MV-4-11 (cell line): ENCODE measurements at regions not wholly inside any gene's neighbourhood (a gene's known extent, or its start where the extent isn't known, plus 50 kb on each side); places are given as distances from the start of the nearest gene placed in this dataset.
A peak's percentile ranks its signal among the peaks of the same experiment; 100 is the strongest.
"Not testable (repeated sequence)": the region's sequence is repeated elsewhere in the genome, so short reads cannot be mapped to it uniquely, and the experiment has no call there.

Experiments
- DNase-seq: peaks from one replicate; lab custom pipeline; 2025; lab: John Stamatoyannopoulos, UW

DNA sequence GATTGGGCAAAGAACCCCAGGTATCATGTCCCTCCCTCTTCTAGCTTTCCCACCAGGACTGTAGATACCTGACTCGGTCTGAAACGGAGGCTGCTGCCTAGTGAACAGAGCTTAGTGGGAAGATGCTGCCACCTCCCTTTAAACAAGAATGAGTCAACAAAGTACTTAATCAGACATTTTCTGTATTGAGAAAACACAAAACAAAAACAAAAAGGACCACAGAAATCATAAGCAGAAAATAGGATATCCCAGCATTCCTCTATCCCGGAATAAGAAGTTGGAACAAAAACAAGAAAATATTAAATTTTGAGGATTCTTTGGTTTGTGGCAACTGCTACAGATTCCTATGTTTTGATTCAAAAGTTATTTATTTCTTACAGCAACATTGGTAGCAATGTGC lies 51.7 kb upstream of the COL8A1 start:
- DNase-seq = no peak

DNA sequence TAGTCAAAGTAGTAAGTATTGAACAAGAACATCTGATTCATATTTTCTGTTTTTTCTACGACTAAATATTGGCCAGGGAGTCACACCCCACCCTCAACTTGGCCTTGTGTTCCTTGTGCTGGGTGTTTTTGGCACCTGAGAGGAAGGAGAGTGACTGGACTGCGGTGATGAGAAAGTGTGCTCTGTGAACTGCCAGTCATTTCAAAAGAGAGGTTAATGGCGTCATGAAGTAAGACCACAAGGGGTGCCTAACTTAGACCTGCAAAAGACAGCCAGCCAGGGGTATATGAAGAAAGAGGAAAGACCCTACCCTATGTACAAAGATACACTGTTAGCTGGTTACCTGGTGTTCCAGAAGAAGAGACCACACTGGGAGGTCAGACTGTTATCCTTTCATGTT lies 58.4 kb upstream of the COL8A1 start:
- no peak for DNase-seq

DNA sequence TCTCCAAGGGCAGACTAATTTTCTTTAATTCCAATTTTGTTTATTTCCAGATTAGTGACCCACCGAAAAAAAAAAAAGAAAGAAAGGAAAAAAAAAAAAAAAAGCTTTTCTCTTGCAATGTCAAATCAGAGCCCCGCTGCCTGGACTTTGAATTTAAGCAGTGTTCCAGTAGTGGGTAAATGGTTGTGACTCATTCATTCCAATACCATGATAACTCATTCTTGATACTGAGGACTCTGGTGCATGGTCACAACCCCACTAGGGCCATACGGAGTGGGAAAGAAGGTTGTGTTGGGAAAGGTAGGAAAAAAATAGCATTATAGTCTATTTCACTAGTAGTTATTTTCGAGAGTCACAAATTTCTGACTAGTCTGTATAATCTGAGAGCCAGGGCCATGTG lies 59.1 kb upstream of the COL8A1 start:
- no peak for DNase-seq

DNA sequence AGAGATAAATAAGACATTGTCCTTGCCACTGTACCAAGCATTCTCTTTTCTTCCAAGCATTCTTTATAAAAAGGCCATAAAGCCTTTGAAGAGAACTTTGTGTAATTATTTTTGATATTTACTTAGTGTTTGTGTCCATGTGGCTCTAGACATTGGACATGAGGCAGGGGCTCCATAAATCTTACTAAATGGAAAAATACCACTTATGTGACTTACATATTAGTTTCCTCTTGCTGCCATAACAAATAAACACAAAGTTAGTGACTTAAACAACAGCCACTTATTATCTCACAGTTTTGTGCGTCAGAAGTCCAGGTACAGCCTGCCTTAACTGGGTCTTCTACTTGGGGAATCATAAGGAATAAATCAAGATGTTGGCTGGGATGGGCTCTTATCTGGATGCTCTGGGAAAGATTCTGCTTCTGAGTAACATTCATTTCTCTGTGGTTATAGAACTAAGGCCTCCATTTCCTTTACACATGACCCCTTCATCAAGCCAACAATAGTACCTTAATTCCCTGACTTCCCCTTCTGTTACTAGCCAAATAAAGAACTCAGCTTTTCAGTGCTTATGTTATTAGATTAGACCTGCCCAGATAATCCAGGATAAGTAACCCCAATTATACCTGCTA lies 59.9 kb upstream of the COL8A1 start:
- no peak for DNase-seq

DNA sequence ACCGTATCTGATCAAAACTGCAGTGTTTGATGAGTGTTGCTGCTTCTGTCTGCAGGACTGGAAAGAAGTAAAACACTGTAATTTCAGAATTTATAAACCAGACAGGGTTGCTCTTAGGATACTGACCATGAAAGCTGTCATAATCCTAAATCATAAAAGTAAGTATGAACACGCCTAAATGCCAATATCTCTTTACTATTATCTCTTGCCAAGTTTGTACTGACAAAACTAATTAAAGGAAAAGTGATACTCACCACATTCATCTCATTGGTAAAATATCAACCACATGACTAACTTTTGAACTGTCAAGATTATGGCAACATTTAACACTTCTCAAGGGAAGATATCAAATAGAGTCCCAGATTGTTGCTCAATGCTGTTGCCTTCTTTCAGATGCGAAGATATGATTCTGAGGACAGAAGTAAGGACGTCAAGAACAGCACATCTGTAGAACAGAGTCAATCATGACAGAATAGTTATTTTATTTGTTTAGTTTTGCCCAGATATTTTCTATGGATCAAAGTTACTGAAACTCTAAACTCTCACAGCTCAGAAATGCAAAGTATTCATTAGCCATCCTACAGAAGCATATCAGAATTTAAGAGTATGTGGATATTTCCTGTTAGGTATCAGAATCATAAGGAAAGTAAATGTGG lies 61.4 kb upstream of the COL8A1 start:
- DNase-seq = no peak

DNA sequence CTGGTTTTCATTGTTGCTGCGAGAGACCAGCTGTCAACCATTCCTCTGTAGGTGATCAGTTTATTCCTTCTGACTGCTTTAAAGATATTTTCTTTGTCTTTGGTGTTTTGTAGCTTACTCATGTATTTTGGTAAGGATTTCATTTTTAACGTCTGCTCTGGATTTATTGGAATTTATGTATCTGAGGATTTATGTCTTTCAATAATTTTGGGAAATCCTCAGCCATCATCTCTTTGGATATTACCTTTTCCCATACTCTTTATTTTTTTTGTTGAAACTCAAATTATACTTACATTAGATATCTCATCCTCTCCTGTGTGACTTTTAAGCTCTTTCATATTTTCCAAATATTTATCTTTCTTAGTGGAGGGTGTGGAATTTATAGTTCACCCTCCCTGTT lies 62.7 kb upstream of the COL8A1 start:
- DNase-seq = no peak

DNA sequence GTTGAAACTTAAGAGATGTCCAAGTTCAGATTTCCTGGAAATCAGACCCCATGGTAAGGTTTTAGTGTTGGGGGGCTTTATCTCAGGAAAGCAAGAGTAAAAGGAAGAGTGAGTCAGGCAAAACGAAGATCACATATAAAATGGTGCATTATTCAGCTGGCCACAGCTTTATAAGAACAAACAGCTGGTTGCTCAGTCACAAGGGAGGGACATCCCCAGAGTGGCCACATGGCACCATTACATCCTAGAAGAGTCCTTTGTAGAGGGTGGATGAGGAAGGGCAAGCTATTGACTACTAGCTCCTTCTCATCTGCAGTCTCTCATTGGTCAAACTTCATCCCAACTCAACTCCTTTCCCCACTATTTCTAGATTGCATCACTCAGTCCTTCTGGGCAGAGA lies 68.3 kb upstream of the COL8A1 start:
- no peak for DNase-seq

DNA sequence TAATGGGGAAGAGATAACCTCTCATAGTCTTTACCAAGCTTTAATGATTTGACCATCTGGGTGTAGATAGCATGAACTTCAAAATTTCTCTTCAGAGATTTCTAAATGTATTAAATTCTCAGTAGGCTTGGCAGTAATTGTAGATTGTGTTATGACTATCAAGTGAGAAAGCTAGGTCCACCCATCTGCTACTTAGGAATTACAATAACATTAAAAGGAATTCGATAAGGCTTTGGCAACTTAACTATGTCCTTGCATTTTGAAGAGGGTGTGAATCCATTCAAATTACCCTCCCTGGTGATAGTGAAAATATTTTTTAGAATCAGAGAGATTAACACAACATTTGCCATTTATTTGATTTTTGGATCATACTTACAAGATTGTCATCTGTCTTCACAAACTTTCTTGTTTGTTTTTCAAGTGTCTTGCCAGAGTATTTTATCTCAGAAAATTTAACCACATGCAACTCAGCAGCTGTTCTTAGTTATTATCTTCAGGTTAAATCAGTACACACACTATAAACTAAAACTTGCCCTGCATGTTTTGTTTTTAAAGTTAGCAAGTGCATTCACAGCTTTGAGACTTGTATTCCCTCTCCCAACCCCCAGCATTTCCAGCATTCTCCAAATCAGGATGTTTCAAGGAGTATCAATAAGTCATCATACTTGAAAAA lies 69.6 kb upstream of the COL8A1 start:
- DNase-seq = no peak

DNA sequence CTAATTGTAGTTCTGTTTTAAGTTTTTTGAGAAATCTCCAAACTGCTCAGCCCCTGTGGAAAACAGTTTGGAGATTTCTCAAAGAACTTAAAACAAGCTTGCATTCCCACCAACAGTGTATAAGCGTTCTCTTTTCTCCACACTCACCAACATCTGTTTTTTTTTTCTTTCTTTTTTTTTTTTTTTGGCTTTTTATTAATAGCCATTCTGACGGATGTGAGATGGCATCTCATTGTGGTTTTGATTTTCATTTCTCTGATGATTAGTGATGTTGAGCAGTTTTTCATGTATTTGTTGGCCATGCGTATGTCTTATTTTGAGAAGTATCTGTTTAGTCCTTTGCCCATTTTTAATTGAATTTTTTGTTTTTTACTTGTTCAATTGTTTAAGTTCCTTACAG lies 73.1 kb upstream of the COL8A1 start:
- no peak for DNase-seq

DNA sequence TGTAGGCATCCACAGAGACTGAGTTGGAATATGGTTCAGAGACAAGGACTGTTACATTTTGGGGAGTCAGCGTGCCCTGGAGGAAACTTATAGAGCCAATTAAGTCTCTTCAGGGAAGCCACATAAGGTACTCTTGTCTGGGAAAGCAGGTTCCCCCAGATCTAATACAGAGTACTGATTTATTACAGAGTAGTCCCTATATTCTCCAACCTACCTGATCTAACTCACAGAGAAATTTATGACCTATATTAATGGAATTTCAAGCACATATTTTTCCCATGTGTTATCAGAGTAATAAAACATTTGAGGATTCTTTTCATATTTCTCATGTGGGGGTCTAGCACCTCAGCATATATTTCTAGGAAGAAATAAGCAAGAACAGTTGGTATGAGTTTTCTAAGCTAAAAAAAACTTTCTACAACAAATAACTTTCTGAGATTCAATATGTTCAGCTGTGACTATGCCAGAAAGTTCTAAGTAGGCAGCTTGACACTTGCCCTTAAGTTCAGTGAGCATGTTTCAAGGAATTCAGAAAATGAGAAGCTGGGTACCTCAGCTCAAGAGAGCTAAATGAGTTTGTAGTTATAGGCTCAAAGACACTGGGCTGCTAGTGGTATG lies 75.3 kb upstream of the COL8A1 start:
- no peak for DNase-seq

DNA sequence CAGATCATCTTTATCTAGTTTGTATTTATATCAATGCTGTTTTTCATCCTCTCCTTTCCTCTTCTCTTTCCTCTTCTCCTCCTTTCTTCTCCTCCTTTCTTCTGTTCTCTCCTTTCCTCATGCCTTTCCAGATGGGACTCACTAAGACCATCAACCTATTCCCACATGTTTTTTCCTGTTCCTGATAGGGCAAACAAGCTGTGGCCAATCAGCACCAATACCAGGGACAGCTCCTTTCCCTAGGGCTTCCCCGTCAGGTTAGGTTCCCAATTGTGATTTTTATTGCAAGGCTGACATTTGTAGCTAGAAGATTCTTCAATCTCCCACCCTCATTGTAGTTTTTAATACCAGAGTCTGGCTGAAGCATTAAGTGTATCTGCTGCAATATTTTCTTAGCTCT lies 76.3 kb upstream of the COL8A1 start:
- no peak for DNase-seq

DNA sequence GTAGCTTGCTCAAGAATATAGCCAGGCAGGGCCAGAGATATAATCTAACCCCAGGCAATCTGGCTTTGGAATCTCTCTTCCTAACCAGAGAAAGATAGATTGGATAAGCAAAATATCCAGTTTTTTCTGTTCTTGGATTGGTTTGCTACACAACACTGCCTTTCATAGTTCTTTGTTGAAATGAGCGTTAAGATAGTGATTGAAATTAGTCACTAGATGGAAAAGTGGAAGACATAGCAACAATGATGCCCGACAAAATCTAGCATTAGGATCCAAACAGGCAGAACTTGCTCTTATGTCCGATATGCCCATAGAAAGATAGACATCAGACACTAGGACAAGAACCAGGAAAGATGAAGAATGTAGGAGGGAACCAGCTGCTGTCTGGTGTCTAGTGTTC lies 77.3 kb upstream of the COL8A1 start:
- DNase-seq = no peak

DNA sequence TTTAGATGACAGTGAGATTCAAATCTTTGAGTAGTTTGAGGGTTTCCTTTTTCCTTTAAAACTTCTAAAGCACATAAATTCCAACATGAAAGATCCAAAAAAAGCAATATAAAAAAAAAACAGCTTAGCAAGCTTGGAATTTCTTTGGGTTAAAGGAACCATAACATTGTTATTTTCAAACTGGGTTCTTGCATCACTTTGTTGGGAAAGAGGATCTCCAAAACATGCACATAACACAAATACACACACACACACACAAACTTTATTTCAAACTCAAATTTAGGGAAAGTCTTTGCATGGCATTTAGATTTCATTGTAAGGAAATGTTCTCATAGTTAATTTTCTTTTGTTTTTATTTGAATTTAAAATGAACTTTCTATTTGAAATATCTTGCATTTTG lies 79.2 kb upstream of the COL8A1 start:
- no peak for DNase-seq

DNA sequence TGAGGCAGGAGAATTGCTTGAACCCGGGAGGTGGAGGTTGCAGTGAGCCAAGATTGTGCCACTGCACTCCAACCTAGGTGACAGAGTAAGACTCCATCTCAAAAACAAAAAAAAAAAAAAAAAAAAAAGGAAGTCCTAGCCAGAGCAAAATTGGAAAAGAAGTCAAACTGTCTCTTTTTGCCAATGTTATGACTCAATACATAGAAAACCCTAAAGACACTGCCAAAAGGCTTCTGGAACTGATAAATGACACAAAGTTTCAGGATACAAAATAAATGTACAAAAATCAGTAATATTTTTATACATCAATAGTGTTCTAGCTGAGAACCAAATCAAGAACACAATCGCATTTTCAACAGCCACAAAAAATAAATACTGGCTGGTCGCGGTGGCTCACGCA lies 82.5 kb upstream of the COL8A1 start:
- DNase-seq = not testable (repeated sequence)

DNA sequence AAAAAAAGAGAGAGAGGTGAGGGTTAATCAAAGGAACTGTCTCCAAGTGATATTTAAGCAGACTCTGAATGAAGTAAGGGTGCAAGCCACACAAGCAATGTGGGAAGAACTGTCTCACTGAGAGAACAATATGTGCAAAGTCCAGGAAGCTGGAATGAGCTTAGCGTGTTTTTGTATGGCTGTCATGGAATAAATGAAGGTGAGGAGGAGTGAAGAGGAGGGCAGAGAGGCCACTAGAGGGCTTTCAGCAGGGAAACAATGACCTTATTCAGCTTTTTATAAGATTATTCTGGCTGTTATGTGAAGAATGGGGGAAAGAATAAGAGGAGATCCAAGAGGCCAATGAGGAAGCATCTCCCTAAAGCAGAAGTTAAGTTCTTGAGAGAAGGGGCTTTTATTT lies 86.9 kb upstream of the COL8A1 start:
- DNase-seq = no peak

DNA sequence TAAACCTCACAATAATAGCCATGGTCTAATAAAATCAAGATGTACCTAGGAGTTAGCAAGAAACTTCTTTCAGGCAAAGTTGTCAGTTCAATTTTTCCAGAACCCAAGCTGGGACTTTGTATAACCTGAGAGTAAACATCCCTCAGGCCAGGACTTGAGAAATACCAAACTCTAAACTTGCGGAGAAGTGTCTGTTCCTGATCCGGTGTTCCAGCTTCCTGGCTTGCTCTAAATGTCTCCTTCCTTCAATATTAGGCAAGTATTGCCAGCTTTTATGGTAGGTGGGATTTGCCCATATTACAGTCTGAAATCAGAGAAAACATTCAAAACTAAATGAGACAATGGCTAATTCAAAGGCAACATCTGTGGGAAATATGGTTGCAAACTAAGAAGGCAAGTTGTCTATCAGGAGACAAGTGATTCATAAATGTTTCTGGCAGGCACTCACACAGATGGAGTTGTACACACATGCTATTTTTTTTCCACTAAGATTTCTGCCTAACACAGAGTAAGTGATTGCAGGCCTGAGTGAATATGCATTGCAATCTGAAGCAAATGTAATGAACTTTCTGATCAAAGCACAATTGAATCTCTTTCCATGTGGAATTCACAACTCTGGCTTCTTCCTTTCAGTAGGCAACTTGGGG lies 88.3 kb upstream of the COL8A1 start:
- DNase-seq = no peak

DNA sequence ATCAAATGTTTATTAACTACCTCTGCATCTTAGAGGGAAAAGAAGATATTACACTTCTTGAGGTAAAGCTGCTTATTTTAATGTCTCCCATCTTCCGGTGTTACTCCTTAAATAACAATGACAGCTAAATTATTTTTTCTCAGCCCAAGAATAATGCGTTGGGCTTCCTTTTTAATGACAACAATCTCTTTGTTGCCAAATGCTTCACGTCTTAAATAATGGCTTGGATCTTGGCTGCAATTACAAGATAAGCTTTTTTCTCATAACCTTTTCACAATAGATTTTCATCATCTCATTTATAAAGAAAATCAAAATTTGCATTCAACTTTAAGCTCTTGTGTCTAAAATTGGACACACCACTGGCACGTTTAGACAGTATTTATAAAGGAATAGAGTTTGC lies 89.2 kb upstream of the COL8A1 start:
- no peak for DNase-seq

DNA sequence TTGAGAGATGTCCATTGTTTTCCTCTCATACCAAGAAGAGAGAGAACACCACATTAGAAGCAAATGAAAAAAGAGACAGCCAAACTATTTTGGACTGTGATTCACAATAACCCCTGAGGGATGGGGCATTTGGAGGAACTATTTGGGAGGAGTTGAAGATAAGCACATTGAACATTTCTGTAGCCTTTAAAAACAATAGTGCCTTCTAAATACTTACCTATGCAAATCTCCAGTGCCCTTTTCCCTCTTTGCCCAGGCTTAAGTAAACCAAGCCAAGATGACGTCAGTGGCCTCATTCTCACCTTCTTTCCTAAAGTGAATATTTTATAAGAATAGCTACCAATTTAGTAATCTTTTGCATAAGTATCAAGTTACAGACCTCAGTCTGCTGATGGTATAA lies 89.7 kb upstream of the COL8A1 start:
- no peak for DNase-seq

DNA sequence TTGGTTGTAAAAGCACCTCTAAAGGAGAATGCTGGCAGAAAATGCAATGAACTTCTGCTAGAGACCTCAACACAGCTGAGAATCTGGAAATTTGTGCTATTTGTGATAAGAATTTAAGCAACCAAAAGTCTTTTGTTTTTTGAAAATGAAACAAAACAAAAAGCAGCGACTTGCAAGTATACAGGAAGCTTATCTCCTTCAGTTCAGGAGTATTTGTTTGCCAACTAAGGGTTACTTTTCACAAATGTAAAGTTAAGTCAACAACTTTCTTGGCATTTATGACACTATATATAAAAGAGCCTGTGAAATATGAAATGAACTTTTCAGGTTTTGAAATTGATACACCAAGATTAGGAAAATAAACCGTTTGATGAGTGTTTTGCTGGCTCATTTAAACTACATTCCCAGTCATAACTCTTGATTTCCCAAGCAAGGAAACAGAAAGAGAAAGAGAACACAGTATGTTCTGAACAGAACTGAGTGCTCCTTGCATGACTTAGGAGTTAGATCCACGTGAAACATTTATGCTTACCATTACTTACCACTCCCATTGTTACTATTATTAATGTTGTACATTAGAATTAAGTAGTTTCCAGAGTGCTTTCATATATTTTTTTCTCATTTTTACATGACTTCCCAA lies 92.3 kb upstream of the COL8A1 start:
- no peak for DNase-seq

DNA sequence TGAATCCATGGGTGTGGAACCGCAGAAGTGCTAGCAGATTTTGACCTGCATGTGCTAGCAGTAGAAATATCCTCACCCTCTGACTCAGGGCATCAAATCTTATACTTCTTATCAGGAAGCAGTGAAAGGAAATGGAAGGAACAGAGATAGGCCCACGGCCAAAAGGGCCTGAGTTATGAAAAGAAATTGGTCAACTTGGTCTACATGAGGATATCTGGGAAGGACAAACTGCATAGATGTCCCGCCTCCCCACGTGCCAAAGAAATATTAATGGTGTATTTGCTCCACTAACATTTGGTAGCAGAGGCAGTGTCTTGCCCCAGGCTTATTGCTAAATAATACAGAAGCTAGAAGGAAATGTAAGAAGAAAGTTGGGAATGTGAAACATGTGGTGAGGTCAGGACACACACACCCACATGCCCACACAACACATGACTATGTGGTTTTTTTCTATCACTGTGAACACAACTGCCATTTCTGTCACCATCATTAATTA lies 93.6 kb upstream of the COL8A1 start:
- peak; percentile 18 for DNase-seq

DNA sequence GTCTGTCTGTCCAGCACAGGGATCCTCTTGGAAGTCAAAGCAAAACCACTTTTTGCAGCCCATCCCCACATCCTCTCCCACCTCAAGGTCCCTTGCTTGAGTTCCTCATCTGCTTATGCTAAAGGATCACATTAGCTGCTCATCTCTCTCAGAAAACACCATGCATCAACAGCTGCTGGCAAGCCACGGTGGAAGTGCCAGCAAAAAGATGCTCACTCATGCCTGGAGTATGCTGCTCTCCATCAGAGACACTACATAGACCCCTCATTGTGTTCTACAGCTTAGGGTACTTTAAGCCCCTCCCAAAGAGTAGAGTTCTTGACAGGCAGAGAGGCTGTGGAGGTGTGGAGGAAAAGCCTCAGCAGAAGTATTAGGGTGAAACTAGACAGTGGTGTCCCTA lies 94.6 kb upstream of the COL8A1 start:
- DNase-seq = no peak
